Neural progenitor cell (in vitro differentiated cells): ENCODE measurements at regions not wholly inside any gene's neighbourhood (a gene's known extent, or its start where the extent isn't known, plus 50 kb on each side); places are given as distances from the start of the nearest gene placed in this dataset.
A peak's percentile ranks its signal among the peaks of the same experiment; 100 is the strongest.
"Not testable (repeated sequence)": the region's sequence is repeated elsewhere in the genome, so short reads cannot be mapped to it uniquely, and the experiment has no call there.

Experiments used
- DNase-seq: peaks from one replicate; pipeline ENCODE4 v3.0.0-alpha.2; 2016; ENCODE audit warnings: low spot score
- H2AFZ ChIP-seq: fragments of 200-600 bp; sonication (generic); replicated peaks from 2 replicates; pipeline ENCODE4 v1.6.1; 2016; ENCODE audit warnings: antibody characterized with exemption
- H3F3A ChIP-seq: fragments of 200-600 bp; sonication (generic); 2 replicates; pipeline ENCODE4 v1.6.1; 2016; ENCODE audit warnings: antibody characterized with exemption, low read depth
- H3K27ac ChIP-seq: fragments of 200-600 bp; sonication (generic); 2 replicates; pipeline ENCODE4 v1.5.1; 2016; ENCODE audit warnings: mild to moderate bottlenecking
- H3K27me3 ChIP-seq: fragments of 200-600 bp; sonication (generic); 2 replicates; pipeline ENCODE4 v1.6.1; 2016; ENCODE audit warnings: mild to moderate bottlenecking, moderate library complexity
- H3K36me3 ChIP-seq: fragments of 200-600 bp; sonication (generic); 2 replicates; pipeline ENCODE4 v1.5.1; 2016
- H3K4me1 ChIP-seq: fragments of 200-600 bp; sonication (generic); 2 replicates; pipeline ENCODE4 v1.6.1; 2016; ENCODE audit warnings: mixed run types
- H3K4me2 ChIP-seq: fragments of 200-600 bp; sonication (generic); 2 replicates; pipeline ENCODE4 v1.6.1; 2016
- H3K4me3 ChIP-seq: fragments of 200-600 bp; sonication (generic); 2 replicates; pipeline ENCODE4 v1.5.1; 2016
- H3K79me2 ChIP-seq: fragments of 200-600 bp; sonication (generic); 2 replicates; pipeline ENCODE4 v1.6.1; 2016; ENCODE audit warnings: low read depth
- H3K9ac ChIP-seq: fragments of 200-600 bp; sonication (generic); 2 replicates; pipeline ENCODE4 v1.6.1; 2016
- H3K9me3 ChIP-seq: fragments of 200-600 bp; sonication (generic); 2 replicates; pipeline ENCODE4 v1.5.1; 2016; ENCODE audit warnings: low read depth
- H4K20me1 ChIP-seq: fragments of 200-600 bp; sonication (generic); 2 replicates; pipeline ENCODE4 v1.6.1; 2016; ENCODE audit warnings: low read depth
- H3K27ac Mint-ChIP-seq: 3 replicates; pipeline ENCODE4 v1.8.0; 2021; ENCODE audit warnings: mixed read lengths
- H3K27me3 Mint-ChIP-seq: 2 replicates; pipeline ENCODE4 v1.8.0; 2022; ENCODE audit warnings: low read depth, mild to moderate bottlenecking, inconsistent platforms, moderate library complexity, mixed read lengths; ENCODE audit not compliant: insufficient read depth
- H3K36me3 Mint-ChIP-seq: 3 replicates; pipeline ENCODE4 v1.8.0; 2021; ENCODE audit warnings: mixed read lengths
- H3K4me1 Mint-ChIP-seq: 3 replicates; pipeline ENCODE4 v1.8.0; 2021; ENCODE audit warnings: mixed read lengths
- H3K4me3 Mint-ChIP-seq: 3 replicates; pipeline ENCODE4 v1.8.0; 2021; ENCODE audit warnings: mild to moderate bottlenecking, moderate library complexity, mixed read lengths
- H3K9me3 Mint-ChIP-seq: 3 replicates; pipeline ENCODE4 v1.8.0; 2020; ENCODE audit warnings: mixed read lengths

- H3K4me2 ChIP-seq, H3K36me3 Mint-ChIP-seq, H2AFZ ChIP-seq, H3K9ac ChIP-seq, H4K20me1 ChIP-seq, H3K4me3 ChIP-seq, H3F3A ChIP-seq, H3K9me3 ChIP-seq, H3K27ac ChIP-seq, H3K27me3 ChIP-seq, H3K4me1 ChIP-seq, H3K4me1 Mint-ChIP-seq, H3K36me3 ChIP-seq, H3K79me2 ChIP-seq, H3K4me3 Mint-ChIP-seq, H3K9me3 Mint-ChIP-seq, H3K27me3 Mint-ChIP-seq, H3K27ac Mint-ChIP-seq: not testable (repeated sequence)
- DNase-seq: peak; percentile 1
Observed at GRCh38 chr11:4315292-4315691, 52.9 kb downstream of the OR52B4 start.

- not testable (repeated sequence) for H3K27me3 Mint-ChIP-seq, H3K4me3 Mint-ChIP-seq, H3K9ac ChIP-seq, H4K20me1 ChIP-seq, H3K4me2 ChIP-seq, H3K4me1 ChIP-seq, H3K27ac ChIP-seq, H3K36me3 Mint-ChIP-seq, H3K79me2 ChIP-seq, H3K9me3 ChIP-seq, H3K27ac Mint-ChIP-seq, DNase-seq, H3F3A ChIP-seq, H3K4me1 Mint-ChIP-seq, H3K36me3 ChIP-seq, H3K4me3 ChIP-seq, H3K9me3 Mint-ChIP-seq, H3K27me3 ChIP-seq, H2AFZ ChIP-seq
Observed at GRCh38 chr11:4277225-4277624, 91.0 kb downstream of the OR52B4 start.

DNA sequence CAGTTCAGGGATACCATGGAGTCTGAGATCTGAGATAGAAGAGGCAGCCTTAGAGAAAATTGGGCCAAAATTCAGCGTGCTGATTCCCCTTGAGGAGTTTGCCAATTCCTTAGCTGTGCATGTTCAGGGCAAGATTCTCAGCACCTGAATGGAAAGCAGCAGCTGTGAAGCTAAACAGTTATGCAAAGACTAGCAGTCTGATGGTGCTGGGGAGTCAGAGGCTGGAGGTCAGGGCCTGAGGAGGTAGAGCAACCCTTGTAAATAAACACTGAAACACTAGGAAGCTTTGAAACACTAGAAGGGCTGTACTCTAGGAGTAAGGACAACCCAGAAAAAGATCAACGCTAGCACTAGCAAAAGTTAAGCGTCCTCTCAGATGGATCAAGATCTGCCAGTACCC is 117.1 kb downstream of the OR52B4 start:
- H3F3A ChIP-seq, H3K27ac Mint-ChIP-seq, H3K4me1 Mint-ChIP-seq, H4K20me1 ChIP-seq, H3K36me3 ChIP-seq, DNase-seq, H3K4me1 ChIP-seq, H3K36me3 Mint-ChIP-seq, H3K27ac ChIP-seq, H3K27me3 Mint-ChIP-seq, H3K4me3 ChIP-seq, H3K9me3 ChIP-seq, H3K9ac ChIP-seq, H3K27me3 ChIP-seq, H3K4me3 Mint-ChIP-seq, H3K4me2 ChIP-seq, H3K9me3 Mint-ChIP-seq, H3K79me2 ChIP-seq: not testable (repeated sequence)
- peak overlapping the region; percentile 34 for H2AFZ ChIP-seq

- H3K27me3 ChIP-seq, H2AFZ ChIP-seq, H3K9me3 Mint-ChIP-seq, H3K9ac ChIP-seq, H4K20me1 ChIP-seq, H3K36me3 Mint-ChIP-seq, H3K27ac ChIP-seq, H3K9me3 ChIP-seq, H3K4me2 ChIP-seq, H3K27ac Mint-ChIP-seq, H3K36me3 ChIP-seq, H3K4me3 ChIP-seq, H3K79me2 ChIP-seq, H3K27me3 Mint-ChIP-seq, H3K4me1 Mint-ChIP-seq, H3K4me1 ChIP-seq, H3K4me3 Mint-ChIP-seq, DNase-seq, H3F3A ChIP-seq: not testable (repeated sequence)
Observed at GRCh38 chr11:4249475-4249874, 118.7 kb downstream of the OR52B4 start.

DNA sequence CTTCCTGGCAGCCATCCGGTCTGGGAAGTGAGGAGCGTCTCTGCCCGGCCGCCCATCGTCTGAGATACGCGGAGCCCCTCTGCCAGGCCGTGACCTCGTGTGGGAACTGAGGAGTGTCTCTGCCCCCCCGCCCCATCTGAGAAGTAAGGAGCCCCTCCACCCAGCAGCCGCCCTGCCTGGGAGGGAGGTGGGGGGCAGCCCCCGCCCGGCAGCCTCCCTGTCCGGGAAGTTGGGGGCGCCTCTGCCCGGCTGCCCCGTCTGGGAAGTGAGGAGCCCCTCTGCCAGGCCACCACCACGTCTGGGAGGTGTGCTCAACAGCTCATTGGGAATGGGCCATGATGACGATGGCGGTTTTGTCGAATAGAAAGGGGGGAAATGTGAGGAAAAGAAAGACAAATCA is 130.4 kb downstream of the OR52B4 start:
- H2AFZ ChIP-seq, H3K79me2 ChIP-seq, H4K20me1 ChIP-seq, H3K4me1 ChIP-seq, H3K27ac Mint-ChIP-seq, H3K4me3 ChIP-seq, H3K27me3 Mint-ChIP-seq, H3F3A ChIP-seq, H3K36me3 ChIP-seq, H3K27ac ChIP-seq, H3K4me3 Mint-ChIP-seq, DNase-seq, H3K4me2 ChIP-seq, H3K36me3 Mint-ChIP-seq, H3K27me3 ChIP-seq, H3K4me1 Mint-ChIP-seq, H3K9me3 Mint-ChIP-seq, H3K9me3 ChIP-seq, H3K9ac ChIP-seq: not testable (repeated sequence)

- H3K79me2 ChIP-seq, DNase-seq, H3K9me3 ChIP-seq, H3K9ac ChIP-seq, H3K9me3 Mint-ChIP-seq, H3F3A ChIP-seq, H3K27ac ChIP-seq, H3K4me1 ChIP-seq, H3K4me2 ChIP-seq, H3K36me3 Mint-ChIP-seq, H3K27me3 ChIP-seq, H3K4me1 Mint-ChIP-seq, H2AFZ ChIP-seq, H3K4me3 ChIP-seq, H3K27ac Mint-ChIP-seq, H3K4me3 Mint-ChIP-seq, H3K36me3 ChIP-seq, H4K20me1 ChIP-seq: not testable (repeated sequence)
- H3K27me3 Mint-ChIP-seq: peaks cover 12% of the 10 kb centered on the region
Observed at GRCh38 chr11:4218857-4219256, 124.3 kb downstream of the RRM1 start.
